Liver (tissue), 8 donors: ENCODE measurements at regions not wholly inside any gene's neighbourhood (a gene's known extent, or its start where the extent isn't known, plus 50 kb on each side); places are given as distances from the start of the nearest gene placed in this dataset.

Experiments used
- DNase-seq: peaks from one replicate; pipeline ENCODE4 v3.0.0-alpha.2; 2017; ENCODE audit warnings: low spot score
- H3K27ac ChIP-seq, 2 donors: one replicate each; pipeline ENCODE4 v1.7.0; 2013; ENCODE audit warnings: inconsistent platforms in 2 of 2, low read length in 2 of 2, control low read depth in 1 of 2, low read depth in 1 of 2, mild to moderate bottlenecking in 1 of 2
- H3K27me3 ChIP-seq, 4 donors: one replicate each; pipeline versions ENCODE4 v1.6.1 to v1.7.0; 2013; ENCODE audit warnings: low read length in 3 of 4, inconsistent platforms in 1 of 4, mild to moderate bottlenecking in 1 of 4, moderate library complexity in 1 of 4; ENCODE audit not compliant: control insufficient read depth in 4 of 4, insufficient read depth in 4 of 4
- H3K36me3 ChIP-seq, 4 donors: one replicate each; pipeline versions ENCODE4 v1.6.1 to v1.7.0; 2013; ENCODE audit warnings: low read length in 3 of 4, mild to moderate bottlenecking in 3 of 4, low read depth in 1 of 4, moderate library complexity in 1 of 4; ENCODE audit not compliant: control insufficient read depth in 4 of 4, insufficient read depth in 3 of 4
- H3K4me1 ChIP-seq, 4 donors: one replicate each; pipeline versions ENCODE4 v1.6.1 to v1.7.0; 2013; ENCODE audit warnings: low read length in 3 of 4, mild to moderate bottlenecking in 3 of 4, moderate library complexity in 1 of 4; ENCODE audit not compliant: control insufficient read depth in 4 of 4, insufficient read depth in 4 of 4
- H3K4me3 ChIP-seq, 3 donors: one replicate each; pipeline versions ENCODE4 v1.6.1 to v1.7.0; 2013; ENCODE audit warnings: low read length in 3 of 3, control low read depth in 1 of 3, low read depth in 1 of 3, mild to moderate bottlenecking in 1 of 3
- H3K9ac ChIP-seq, 2 donors: one replicate each; pipeline ENCODE4 v1.7.0; 2013; ENCODE audit warnings: low read length in 2 of 2, mild to moderate bottlenecking in 2 of 2, moderate library complexity in 2 of 2, control low read depth in 1 of 2, low read depth in 1 of 2
- H3K9me3 ChIP-seq, 4 donors: one replicate each; pipeline versions ENCODE4 v1.6.1 to v1.7.0; 2013; ENCODE audit warnings: low read length in 3 of 4; ENCODE audit not compliant: control insufficient read depth in 4 of 4
- EGR1 ChIP-seq, 2 donors: IDR thresholded peaks; 2 replicates each; pipeline ENCODE4 v1.6.1; 2016 to 2018; ENCODE audit warnings: antibody characterized with exemption in 2 of 2, low read depth in 2 of 2
- FOXA2 ChIP-seq: IDR thresholded peaks from 2 replicates; pipeline ENCODE4 v1.6.1; 2016; ENCODE audit warnings: antibody characterized with exemption
- GABPA ChIP-seq, 2 donors: IDR thresholded peaks in 1 of 2; conservative IDR thresholded peaks in 1 of 2; 2 replicates each; pipeline ENCODE4 v1.6.1; 2016; ENCODE audit warnings: antibody characterized with exemption in 2 of 2, mild to moderate bottlenecking in 1 of 2, moderate library complexity in 1 of 2
- HNF4A ChIP-seq, 2 donors: conservative IDR thresholded peaks; 2 replicates each; pipeline ENCODE4 v1.6.1; 2016; ENCODE audit warnings: antibody characterized with exemption in 2 of 2, mild to moderate bottlenecking in 2 of 2
- JUND ChIP-seq, 2 donors: IDR thresholded peaks; 2 replicates each; pipeline ENCODE4 v1.6.1; 2016; ENCODE audit warnings: antibody characterized with exemption in 2 of 2
- RAD21 ChIP-seq, 2 donors: IDR thresholded peaks; 2 replicates each; pipeline ENCODE4 v1.6.1; 2016; ENCODE audit warnings: antibody characterized with exemption in 2 of 2, mild to moderate bottlenecking in 2 of 2
- RXRA ChIP-seq, 2 donors: IDR thresholded peaks; 2 replicates each; pipeline ENCODE4 v1.6.1; 2017 to 2018; ENCODE audit warnings: antibody characterized with exemption in 2 of 2, mild to moderate bottlenecking in 1 of 2
- SP1 ChIP-seq: IDR thresholded peaks from 2 replicates; pipeline ENCODE4 v1.6.1; 2018; ENCODE audit warnings: antibody characterized with exemption, mild to moderate bottlenecking
- TAF1 ChIP-seq: conservative IDR thresholded peaks from 2 replicates; pipeline ENCODE4 v1.6.1; 2016; ENCODE audit warnings: antibody characterized with exemption, mild to moderate bottlenecking
- YY1 ChIP-seq: IDR thresholded peaks from 2 replicates; pipeline ENCODE4 v1.6.1; 2016; ENCODE audit warnings: antibody characterized with exemption, mild to moderate bottlenecking
- WGBS: extraction: QIAGEN DNeasy Blood & Tissue Kit; methylation state at CpG from one replicate; pipeline ENCODE4 v1.1.7; 2013; 5-methylcytosine and 5-hydroxymethylcytosine counted together
- TF ChIP-seq, protein P1 (sequence below): IDR thresholded peaks from 2 replicates; pipeline ENCODE4 v1.6.1; 2016; ENCODE audit warnings: antibody characterized with exemption
- TF ChIP-seq, protein P2 (sequence below): fragments of 150-350 bp; IDR thresholded peaks from 2 replicates; pipeline ENCODE4 v1.5.1; 2017; ENCODE audit warnings: improper control_type of control experiment, low read depth, low read length; ENCODE audit not compliant: missing input control
- TF ChIP-seq, protein P3 (sequence below): IDR thresholded peaks from 2 replicates; pipeline ENCODE4 v1.6.1; 2016; ENCODE audit warnings: antibody characterized with exemption
- TF ChIP-seq, protein P4 (sequence below): IDR thresholded peaks from 2 replicates; pipeline ENCODE4 v1.6.1; 2016; ENCODE audit warnings: antibody characterized with exemption, mild to moderate bottlenecking
- donor health status: healthy.
- donor health status: healthy.
- donor health status: healthy.
- donor health status: healthy.
- donor health status: healthy.

DNA sequence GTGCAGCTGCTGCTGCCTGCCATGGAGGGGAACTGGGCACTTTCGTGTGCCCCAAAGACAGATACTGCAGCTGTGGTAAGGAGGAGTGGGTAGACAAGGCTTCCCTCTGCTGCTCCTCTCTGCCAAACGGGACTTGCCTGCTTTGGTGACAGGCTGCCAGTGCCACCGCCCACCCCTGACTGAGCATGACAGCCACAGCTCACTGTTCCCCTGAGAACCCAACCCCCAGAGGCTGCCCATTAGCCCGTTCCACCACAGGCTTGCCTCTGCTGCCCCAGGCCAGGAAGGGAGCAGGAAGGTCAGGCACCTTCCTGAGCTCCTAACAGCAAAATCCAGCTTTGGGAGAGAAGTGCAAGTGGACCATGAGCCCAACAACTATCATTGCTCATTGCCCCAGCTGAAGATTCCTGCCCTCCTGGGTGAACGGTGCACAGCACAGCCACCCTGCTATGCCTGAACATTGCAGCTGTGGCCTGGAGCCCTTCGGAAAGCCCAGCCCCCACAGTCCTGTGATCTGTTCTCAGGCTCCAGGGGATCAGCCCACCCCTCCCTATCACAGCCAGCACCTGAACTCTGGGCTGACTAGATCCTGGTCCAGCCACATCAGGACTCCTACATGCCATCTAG is 58.7 kb upstream of the ANTXRL start (continued):
- TF ChIP-seq RXRA (IDR thresholded peaks at IDR 0.05) (no peak), GABPA (IDR thresholded peaks at IDR 0.05 in 1 of 2, conservative IDR thresholded peaks at IDR 0.05 in 1 of 2) (no peak), TAF1 (no peak)
- TF ChIP-seq, protein P1, sequence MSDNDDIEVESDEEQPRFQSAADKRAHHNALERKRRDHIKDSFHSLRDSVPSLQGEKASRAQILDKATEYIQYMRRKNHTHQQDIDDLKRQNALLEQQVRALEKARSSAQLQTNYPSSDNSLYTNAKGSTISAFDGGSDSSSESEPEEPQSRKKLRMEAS = no peak

DNA sequence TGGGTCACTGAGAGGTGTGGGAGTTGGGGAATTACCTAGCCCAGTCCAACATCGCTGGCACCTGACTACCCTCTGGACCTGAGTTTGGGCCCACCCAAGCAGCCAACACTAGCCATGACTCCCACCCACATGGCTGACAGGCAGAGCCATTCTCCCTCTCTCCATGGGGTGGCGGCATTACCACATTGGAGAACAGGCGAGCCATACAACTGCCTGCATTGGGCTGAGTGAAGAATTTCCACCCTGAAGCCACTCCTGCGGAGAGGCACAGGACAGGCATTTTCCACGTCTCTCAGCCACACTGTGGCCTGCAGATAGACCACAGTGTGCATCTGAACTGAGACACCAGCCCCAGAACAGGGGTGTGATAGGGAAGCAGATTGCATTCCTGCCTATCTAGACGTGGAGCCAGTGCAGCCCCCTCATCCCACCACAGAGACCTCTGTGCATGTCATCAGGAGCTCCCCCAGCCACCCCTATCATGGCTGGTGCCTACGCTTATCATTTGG is 58.2 kb upstream of the ANTXRL start:
- Histone ChIP-seq H3K9ac (no peak overlapping the region), H3K4me3 (no peak overlapping the region), H3K27ac (no peak overlapping the region), H3K36me3 (no peaks in the 10 kb centered on the region), H3K27me3 (no peaks in the 10 kb centered on the region), H3K9me3 (no peaks in the 10 kb centered on the region), H3K4me1 (no peaks in the 10 kb centered on the region)
- TF ChIP-seq RAD21 (IDR thresholded peaks at IDR 0.05) = peak; percentile 98
- no peak for TF ChIP-seq RXRA (IDR thresholded peaks at IDR 0.05)
- TF ChIP-seq, protein P2, sequence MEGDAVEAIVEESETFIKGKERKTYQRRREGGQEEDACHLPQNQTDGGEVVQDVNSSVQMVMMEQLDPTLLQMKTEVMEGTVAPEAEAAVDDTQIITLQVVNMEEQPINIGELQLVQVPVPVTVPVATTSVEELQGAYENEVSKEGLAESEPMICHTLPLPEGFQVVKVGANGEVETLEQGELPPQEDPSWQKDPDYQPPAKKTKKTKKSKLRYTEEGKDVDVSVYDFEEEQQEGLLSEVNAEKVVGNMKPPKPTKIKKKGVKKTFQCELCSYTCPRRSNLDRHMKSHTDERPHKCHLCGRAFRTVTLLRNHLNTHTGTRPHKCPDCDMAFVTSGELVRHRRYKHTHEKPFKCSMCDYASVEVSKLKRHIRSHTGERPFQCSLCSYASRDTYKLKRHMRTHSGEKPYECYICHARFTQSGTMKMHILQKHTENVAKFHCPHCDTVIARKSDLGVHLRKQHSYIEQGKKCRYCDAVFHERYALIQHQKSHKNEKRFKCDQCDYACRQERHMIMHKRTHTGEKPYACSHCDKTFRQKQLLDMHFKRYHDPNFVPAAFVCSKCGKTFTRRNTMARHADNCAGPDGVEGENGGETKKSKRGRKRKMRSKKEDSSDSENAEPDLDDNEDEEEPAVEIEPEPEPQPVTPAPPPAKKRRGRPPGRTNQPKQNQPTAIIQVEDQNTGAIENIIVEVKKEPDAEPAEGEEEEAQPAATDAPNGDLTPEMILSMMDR = peak; percentile 98
- DNase-seq = peak; percentile 72
- 22% methylated on average over 7 of the region's 7 CpGs for WGBS

DNA sequence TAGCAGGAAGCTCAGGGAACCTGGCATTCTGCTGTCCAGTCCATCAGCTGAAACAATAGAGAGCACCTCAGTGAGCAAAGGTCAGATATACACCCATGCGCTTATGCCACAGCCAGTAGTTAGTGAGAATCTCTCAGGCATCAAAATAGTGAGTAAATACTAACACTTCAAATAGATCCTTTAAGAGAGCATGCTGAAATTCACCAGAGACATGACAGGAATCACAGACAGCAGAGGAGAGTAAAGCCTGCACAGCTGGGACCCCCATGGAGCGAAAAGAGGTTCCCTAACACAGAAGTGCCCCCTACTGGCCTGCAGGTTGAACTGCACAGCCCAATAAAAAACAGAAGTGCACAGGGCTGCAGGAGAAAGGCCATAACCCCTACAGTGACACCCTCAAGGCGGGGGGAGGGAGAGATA is 57.6 kb upstream of the ANTXRL start:
- Histone ChIP-seq H3K9me3 (no peaks in the 10 kb centered on the region), H3K9ac (no peak overlapping the region), H3K36me3 (no peaks in the 10 kb centered on the region), H3K4me1 (no peaks in the 10 kb centered on the region), H3K4me3 (no peak overlapping the region), H3K27me3 (no peaks in the 10 kb centered on the region), H3K27ac (no peak overlapping the region)
- 54% methylated on average over 3 of the region's 3 CpGs for WGBS
- TF ChIP-seq RAD21 (IDR thresholded peaks at IDR 0.05) (peak in 1 of 2 donors; percentile 68), EGR1 (IDR thresholded peaks at IDR 0.05; ENCODE audit: low read depth in 2 of 2) (peak in 1 of 2 donors; percentile 69), HNF4A (conservative IDR thresholded peaks at IDR 0.05) (no peak)
- TF ChIP-seq, protein P3, sequence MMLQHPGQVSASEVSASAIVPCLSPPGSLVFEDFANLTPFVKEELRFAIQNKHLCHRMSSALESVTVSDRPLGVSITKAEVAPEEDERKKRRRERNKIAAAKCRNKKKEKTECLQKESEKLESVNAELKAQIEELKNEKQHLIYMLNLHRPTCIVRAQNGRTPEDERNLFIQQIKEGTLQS = no peak
- TF ChIP-seq, protein P2 = peak; percentile 49
- DNase-seq = no peak

DNA sequence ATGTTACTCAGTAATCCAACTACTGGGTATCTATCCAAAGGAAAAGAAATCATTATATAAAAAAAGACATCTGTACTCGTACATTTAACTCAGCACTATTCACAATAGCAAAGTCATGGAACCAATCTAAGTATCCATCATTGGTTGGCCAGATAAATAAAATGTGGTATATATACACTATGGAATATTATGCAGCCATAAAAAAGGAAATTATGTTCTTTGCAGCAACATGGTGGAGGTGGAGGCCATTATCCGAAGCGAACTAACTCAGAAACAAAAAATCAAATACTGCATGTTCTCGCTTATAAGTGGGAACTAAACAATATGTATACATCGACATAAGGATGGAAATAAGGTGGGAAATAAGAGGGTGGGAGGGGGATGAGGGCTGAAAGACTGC is 56.2 kb upstream of the ANTXRL start:
- H3K4me1 ChIP-seq = no peaks in the 10 kb centered on the region
- H3K27me3 ChIP-seq = no peaks in the 10 kb centered on the region
- no peak overlapping the region for H3K9ac ChIP-seq
- no peaks in the 10 kb centered on the region for H3K9me3 ChIP-seq
- no peaks in the 10 kb centered on the region for H3K36me3 ChIP-seq
- WGBS = 95% methylated on average over 5 of the region's 5 CpGs
- no peak for DNase-seq
- H3K27ac ChIP-seq = no peak overlapping the region
- H3K4me3 ChIP-seq = no peak overlapping the region
- no peak for TF ChIP-seq HNF4A (conservative IDR thresholded peaks at IDR 0.05)
- TF ChIP-seq, protein P4, sequence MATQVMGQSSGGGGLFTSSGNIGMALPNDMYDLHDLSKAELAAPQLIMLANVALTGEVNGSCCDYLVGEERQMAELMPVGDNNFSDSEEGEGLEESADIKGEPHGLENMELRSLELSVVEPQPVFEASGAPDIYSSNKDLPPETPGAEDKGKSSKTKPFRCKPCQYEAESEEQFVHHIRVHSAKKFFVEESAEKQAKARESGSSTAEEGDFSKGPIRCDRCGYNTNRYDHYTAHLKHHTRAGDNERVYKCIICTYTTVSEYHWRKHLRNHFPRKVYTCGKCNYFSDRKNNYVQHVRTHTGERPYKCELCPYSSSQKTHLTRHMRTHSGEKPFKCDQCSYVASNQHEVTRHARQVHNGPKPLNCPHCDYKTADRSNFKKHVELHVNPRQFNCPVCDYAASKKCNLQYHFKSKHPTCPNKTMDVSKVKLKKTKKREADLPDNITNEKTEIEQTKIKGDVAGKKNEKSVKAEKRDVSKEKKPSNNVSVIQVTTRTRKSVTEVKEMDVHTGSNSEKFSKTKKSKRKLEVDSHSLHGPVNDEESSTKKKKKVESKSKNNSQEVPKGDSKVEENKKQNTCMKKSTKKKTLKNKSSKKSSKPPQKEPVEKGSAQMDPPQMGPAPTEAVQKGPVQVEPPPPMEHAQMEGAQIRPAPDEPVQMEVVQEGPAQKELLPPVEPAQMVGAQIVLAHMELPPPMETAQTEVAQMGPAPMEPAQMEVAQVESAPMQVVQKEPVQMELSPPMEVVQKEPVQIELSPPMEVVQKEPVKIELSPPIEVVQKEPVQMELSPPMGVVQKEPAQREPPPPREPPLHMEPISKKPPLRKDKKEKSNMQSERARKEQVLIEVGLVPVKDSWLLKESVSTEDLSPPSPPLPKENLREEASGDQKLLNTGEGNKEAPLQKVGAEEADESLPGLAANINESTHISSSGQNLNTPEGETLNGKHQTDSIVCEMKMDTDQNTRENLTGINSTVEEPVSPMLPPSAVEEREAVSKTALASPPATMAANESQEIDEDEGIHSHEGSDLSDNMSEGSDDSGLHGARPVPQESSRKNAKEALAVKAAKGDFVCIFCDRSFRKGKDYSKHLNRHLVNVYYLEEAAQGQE = no peak
- no peak for TF ChIP-seq GABPA (IDR thresholded peaks at IDR 0.05 in 1 of 2, conservative IDR thresholded peaks at IDR 0.05 in 1 of 2)
- no peak for TF ChIP-seq SP1
- no peak for TF ChIP-seq EGR1 (IDR thresholded peaks at IDR 0.05; ENCODE audit: low read depth in 2 of 2)
- no peak for TF ChIP-seq FOXA2
- TF ChIP-seq YY1 = no peak
- no peak for TF ChIP-seq JUND (IDR thresholded peaks at IDR 0.05)
